ENCODE measurements at regions not wholly inside any gene's neighbourhood (a gene's known extent, or its start where the extent isn't known, plus 50 kb on each side); places are given as distances from the start of the nearest gene placed in this dataset.
"Not testable (repeated sequence)": the region's sequence is repeated elsewhere in the genome, so short reads cannot be mapped to it uniquely, and the experiment has no call there.

DNA sequence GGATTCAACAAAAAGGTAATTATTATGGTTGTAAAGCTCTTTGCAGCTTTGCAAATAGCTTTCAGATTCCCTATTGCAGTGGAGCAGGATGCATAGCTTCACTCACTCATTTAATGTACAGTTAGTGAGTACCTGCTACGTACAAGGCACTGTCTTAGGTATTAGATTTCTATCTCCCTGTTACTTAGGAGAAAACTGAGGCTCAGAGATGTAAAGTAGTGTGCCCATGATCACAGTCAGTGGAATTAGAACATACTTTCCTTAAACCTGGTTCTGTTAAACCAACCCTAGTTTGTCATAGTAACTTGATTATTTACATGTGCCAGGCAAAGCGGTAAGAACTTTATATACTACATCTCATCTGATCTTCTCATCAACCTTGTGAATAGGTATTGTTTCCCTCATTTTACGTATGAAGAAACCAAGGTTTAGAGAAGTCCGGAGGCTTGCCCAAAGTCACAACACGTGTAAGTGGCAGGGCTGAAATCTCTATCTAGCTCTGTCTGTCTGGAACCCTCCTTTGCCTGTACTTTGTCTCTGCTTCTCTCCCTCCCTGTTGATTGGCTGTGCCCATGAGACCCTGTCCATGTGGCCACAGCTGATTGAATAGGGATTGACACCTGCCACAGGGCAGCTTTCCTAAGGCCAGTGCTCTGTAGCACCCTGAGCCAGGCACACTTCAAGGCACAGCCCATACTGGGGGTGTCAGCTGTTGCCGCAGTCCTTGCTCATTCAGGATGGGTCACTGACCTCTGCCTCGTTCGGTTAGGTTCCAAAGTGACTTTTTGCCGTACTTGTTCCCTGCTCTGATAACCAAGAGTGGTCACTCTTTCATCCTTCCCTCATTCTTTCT, 63.8 kb upstream of the PRSS23 start:
- TF ChIP-seq CTCF (IDR thresholded peaks at IDR 0.05): no peak
- TF ChIP-seq ZFX (IDR thresholded peaks at IDR 0.05; ENCODE audit: borderline replicate concordance): no peak
- no peak overlapping the region for H3K27ac ChIP-seq

DNA sequence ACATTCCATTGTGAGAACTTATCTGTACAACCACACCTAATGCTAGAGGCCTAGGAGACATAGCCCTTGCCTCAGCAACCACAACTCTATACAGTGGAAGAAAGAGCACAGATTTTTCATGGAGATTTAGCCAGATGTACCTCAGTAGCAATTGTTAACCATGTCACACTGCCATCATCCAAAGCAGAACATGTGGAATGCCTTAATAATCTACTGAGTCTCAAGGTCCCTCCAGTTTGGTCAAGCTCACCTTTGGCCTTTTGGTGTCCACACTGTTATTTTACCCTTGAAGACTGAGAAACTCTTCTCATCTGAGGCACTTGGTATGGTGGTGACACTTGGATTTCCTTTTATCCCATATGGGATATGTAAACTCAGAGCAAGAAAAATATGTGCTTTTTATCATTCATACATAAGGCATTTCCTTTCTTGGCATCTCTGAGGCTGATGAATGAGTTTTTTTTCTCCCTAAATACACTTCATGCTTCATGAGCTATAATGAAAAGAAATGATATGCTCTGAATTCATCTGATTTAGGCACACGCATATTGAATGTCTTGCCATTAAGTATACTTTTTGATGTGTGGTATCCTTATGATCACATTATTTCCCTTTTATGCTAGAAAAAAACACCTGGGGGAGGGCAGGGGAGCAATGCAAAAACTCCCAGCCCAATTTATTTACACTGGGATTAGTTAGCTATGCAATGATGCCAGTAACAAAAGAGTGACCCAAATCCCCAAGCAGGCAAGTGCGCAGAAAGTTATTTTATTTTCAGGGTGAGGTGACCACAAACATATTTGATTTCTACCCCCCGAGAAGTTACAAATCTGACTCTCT, 63.3 kb upstream of the ME3 start:
- no peak for TF ChIP-seq ZFX (IDR thresholded peaks at IDR 0.05; ENCODE audit: borderline replicate concordance)
- TF ChIP-seq CTCF (IDR thresholded peaks at IDR 0.05): no peak
- no peak overlapping the region for H3K27ac ChIP-seq

- H3K27ac ChIP-seq: not testable (repeated sequence)
Measured at GRCh38 chr11:86732739-86733138, 60.3 kb upstream of the ME3 start.

- not testable (repeated sequence) for H3K27ac ChIP-seq
Measured at GRCh38 chr11:86732286-86732685, 59.9 kb upstream of the ME3 start.

DNA sequence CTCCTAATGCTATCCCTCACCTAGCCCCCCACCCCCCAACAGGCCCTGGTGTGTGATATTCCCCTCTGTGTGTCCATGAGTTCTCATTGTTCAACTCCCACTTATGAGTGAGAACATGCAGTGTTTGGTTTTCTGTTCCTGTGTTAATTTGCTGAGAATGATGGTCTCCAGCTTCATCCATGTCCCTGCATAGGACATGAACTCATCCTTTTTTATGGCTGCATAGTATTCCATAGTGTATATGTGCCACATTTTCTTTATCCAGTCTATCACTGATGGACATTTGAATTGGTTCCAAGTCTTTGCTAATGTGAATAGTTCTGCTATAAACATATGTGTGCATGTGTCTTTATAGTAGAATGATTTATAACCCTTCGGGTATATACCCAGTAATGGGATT, 57.2 kb upstream of the ME3 start:
- H3K27ac ChIP-seq: not testable (repeated sequence)

- no peak for TF ChIP-seq ZFX (IDR thresholded peaks at IDR 0.05; ENCODE audit: borderline replicate concordance)
- TF ChIP-seq CTCF (IDR thresholded peaks at IDR 0.05): no peak
- H3K27ac ChIP-seq: no peak overlapping the region
Measured at GRCh38 chr11:86728562-86728961, 56.1 kb upstream of the ME3 start.

- no peak overlapping the region for H3K27ac ChIP-seq
- TF ChIP-seq ZFX (IDR thresholded peaks at IDR 0.05; ENCODE audit: borderline replicate concordance) (no peak), CTCF (IDR thresholded peaks at IDR 0.05) (no peak)
Measured at GRCh38 chr11:86726770-86727504, 54.5 kb upstream of the ME3 start.

GRCh38 chr11:86726118-86726753, 53.8 kb upstream of the ME3 start:
- TF ChIP-seq CTCF (IDR thresholded peaks at IDR 0.05) (no peak), ZFX (IDR thresholded peaks at IDR 0.05; ENCODE audit: borderline replicate concordance) (no peak)
- no peak overlapping the region for H3K27ac ChIP-seq
